ENCODE measurements at regions not wholly inside any gene's neighbourhood (a gene's known extent, or its start where the extent isn't known, plus 50 kb on each side); places are given as distances from the start of the nearest gene placed in this dataset.

DNA sequence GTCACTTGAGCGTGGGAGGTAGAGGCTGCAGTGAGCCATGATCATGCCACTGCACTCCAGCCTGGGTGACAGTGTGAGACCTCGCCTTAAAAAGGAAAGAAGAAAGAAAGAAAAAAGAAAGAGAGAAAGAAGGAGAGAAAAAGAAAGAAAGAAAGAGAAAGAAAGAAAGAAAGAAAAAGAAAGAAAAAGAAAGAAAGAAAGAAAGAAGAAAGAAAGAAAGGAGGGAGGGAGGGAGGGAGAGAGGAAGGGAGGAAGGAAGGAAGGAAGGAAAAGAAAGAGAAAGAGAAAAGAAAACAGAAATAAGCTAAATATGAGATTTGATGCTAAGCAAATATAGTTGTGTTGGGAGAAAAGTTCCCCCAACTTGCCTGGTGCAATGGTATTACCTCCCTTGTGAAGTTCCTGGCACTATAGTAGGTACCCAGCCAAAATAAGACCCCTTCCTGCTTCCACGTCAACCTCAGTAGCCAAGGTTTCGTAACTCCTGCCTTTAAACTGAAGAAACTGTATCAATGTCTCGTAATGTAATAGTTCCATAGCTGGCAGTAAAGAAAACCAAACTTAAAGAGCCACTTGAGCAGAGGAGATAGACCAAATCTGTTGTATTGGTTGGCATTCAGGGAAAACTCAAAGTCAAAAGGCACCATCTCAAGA, 88.1 kb upstream of the HNRNPU start:
- no peak for DNase-seq (ENCODE audit: low read depth in 3 of 3)

DNA sequence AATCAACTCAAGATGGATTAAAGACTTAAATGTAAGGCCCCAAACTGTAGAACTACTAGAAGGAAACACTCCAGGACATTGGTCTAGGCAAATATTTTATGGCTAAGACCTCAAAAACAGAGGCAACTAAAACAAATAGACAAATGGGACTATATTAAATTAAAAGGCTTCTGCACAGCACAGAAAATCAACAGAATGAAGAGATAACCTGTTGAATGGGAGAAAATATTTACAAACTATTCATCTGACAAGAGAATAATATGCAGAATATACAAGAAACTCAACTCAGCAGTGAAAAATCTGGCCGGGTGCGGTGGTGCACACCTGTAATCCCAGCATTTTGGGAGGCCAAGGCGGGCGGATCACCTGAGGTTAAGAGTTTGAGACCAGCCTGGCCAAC, 84.1 kb upstream of the HNRNPU start:
- no peak for DNase-seq (ENCODE audit: low read depth in 3 of 3)

DNA sequence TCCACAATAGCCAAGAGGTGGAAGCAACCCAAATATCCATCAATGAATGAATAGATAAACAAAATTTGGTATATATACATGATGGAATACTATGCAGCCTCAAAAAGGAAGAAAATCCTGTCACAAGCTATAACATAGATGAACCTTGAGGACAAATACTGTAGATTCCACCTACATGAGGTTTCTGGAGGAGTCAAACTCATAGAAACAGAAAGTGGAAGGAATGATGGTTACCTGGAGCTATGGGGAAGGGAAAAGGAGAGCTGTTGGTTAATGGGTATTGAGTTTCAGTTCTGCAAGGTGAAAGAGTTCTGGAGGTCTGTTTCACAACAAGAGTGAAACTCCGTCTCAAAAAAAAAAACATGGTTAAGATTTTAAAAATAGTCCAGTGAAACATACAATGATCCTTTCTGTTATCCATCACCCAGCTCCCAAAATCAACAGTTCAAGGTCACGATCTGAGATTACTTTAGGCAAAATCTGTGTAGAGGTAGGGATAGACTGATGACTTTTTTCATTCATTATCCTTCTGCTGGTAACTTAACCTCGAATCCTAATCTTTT, 80.8 kb upstream of the HNRNPU start:
- DNase-seq (ENCODE audit: low read depth in 3 of 3): no peak

DNA sequence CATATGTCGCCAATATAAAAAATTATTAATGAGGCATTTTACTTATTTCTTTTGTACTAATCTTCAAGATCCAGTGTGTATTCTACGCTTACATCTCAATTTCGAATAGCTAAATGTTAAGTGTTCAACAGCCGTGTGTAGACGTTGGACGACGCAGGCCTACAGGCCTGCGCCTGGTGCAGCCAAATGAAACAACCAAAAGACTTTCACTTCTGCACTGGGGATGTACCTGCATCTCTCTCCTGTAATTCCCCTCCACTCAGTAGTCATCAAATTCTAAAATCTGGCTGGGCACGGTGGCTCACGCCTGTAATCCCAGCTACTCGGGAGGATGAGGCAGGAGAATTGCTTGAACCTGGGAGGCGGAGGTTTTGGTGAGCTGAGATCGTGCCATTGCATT, 76.8 kb upstream of the HNRNPU start:
- no peak for DNase-seq (ENCODE audit: low read depth in 3 of 3)

DNA sequence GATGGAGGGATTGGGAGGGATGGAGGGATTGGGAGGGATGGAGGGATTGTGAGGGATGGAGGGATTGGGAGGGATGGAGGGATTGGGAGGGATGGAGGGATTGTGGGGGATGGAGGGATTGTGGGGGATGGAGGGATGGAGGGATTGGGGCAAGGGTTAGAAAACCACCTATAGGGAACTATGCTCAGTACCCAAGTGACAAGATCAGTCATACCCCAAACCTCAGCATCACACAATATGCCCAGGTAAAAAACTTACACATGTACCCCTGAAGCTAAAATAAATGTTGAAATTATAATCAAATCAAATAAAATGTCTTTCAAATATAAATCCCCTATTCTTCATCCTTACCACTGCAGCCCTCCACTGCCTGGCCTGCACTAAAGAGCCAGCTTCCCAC, 72.8 kb upstream of the HNRNPU start:
- DNase-seq (ENCODE audit: low read depth in 3 of 3): no peak

DNA sequence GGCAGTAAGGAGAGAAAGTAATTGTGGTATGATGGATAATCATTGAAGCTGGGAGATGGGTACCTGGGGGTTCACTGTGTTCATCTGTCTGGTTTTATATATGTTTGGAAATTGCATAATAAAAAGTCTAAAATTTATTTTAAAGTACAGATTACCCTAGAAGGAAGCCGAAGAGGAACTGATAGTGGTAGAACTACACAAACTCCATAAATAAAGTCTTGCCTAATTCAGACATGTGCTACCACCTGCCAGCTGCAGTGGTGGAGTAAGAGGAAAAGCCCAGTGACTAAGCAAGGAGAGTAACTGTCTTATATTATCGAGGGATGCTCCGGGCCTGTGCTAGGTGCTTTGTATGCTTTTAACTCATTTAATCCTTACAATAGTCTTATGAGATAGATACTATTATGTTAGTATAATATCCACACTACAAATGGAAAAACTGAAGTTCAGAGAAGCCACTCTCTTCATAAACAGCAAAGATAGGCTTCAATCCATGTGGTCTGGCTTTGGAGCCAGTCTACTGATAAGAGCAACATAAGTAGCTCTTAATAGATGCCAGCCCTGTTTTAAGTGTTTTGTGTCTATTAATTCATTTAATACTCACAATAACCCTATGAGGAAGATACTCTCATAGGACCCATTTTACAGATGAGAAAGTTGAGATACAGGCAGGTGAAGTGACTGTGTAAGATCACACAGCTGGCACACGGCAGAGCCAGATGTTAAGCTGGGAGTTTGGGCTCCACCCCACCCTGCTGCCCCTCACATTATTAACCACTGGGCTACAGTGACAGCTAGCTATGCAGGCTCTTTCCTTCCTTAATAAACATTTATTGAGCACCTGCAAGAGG, 56.8 kb upstream of the HNRNPU start:
- DNase-seq (ENCODE audit: low read depth in 3 of 3): no peak

DNA sequence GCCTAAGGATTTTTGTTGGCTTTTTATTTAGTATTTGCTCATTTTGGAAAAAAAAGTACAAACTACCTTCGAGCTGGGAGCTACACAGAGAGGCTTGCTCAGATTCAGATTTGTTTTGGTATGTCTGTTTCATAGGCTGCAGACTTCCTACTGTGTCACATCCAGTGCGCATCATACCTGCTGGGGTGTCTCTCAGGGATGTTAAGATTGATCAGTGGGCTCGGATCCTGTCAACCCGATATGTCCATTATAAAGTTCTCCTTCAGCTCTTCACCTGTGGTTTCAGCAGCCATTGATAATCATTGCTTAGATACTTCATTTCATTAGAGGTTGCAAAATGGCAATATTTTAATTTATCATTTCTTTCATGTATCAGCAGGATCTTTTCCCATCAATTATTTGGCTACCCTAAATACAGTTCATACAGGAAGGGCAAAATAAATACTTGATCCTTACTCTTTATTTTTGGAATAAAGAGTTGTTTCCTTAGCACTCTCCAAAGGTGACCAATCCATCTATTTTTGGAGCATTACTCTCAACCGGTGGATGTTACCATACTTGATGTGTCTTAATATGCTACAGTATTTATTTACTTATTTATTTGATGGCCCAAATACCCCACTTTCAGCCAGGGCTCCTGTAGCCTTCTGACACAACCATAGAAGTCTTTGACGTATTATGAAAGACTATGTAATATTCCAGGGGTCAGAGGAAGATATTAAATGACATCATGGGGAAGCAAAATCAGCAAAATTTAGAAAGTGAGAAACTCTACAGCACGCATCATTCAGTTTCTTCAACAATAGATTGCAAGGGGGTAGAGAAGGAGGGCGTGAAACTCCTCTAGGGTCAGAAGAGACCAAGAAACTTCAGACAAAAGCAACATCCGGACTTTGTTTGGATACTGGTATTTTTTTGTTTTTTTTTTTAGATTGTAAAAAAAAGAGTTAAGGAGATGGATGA, 55.3 kb upstream of the HNRNPU start:
- DNase-seq (ENCODE audit: low read depth in 3 of 3): no peak

DNA sequence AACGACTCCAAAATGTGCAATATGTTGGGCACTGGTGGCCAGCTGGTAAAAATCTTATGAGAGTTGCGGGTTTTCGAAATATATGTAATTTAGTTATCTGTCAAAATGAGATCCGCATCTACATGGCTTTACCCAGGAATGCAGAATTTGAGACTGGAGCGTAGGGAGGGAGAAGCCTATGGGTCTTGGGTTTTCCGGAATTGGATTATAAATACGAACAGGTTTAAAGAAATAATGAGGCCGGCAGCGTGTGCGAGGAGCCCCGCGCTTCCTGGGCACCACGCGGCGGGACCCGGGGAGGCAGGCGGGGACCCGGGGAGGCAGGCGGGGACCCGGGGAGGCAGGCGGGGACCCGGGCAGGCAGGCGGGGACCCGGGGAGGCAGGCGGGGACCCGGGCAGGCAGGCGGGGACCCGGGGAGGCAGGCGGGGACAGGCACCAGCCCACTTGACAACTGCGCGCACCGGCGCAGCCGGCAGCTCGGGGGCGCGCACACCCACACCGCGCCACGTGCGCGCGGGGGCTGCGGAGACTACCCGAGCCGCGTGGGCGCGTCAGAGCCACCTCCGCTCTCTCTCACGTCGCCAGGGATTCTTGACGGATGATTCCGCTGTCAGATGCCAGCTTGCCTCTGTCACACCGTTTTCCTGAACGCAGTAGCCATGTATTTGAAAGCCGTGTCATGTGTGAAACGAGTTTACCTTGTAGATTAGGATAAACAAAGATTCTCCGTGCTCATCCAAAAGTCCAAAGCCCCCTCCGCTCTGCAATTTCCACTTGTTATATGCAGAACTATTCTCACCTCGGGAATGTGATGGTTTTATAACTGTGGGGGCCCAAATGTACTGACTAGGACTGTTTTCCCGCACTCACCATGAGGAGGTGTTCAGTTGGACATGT, 54.3 kb upstream of the HNRNPU start:
- DNase-seq (ENCODE audit: low read depth in 3 of 3): peak; percentile 6 to 26 (median 17)

DNA sequence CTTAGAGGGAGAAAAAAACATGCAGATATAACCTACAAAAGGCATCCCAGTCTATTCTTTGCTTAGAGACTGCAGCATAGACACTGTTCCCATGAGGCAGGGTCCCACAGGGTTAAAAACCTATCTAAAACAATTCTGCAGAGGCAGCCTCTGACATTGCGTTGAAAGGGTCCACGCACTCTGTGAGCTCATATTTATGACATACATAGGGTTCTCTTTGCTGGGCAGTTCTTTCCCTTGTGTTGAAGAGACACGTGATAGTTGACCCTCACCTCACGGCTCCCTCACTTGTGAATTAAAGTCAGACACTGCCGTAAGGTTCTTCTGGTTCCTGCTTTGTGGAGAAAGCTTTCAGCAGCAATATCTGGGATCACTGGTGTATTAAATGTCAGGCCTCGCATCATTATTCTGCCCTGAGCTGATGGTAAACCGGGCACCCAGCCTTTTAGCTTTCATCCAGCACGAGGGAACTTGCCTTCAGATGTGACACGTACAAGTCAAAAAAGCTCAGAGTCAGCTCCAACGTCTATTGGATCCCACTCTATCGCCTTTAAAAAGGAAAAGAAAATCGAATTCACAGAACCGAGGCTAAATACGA, 52.8 kb upstream of the HNRNPU start:
- no peak for DNase-seq (ENCODE audit: low read depth in 3 of 3)

DNA sequence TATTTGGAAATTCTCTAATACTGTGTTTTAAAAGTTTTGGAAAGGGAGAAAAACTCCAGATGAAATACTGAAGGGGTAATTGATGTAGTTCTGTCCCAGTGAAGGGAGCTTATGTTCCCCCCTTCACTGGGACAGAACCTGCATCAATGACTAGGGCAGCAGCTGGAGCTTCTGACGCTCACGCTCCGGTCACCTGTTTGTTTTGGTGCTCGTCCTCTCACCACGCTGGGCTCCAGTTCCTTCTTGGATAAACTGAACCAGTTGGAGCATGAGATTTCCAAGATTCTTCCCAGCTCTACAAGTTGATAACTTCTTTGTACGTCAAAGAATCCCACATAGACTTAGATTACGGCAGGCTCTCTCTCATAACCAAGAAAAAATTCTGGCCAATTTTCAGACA, 51.4 kb upstream of the HNRNPU start:
- DNase-seq (ENCODE audit: low read depth in 3 of 3): no peak

DNA sequence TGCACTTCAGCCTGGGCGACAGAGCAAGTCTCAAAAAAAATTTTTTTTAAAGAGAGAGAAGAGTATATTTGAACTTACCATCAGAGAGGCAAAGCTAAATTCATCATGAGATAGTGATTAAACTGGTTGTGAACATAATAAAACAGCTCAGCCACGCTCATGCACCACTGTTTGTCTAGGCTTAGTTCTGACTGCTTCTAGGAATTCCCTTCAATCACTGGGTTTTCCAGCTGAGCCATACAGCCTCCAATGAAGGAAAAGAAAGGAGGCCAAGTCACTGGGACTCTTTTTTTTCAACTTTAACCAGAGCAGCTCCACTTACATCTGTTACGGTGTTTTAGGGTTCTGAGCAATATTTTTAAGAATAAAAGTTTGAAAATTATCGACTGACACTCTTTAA, 50.4 kb upstream of the HNRNPU start:
- DNase-seq (ENCODE audit: low read depth in 3 of 3): no peak

Data from stimulated activated CD4-positive, alpha-beta T cell treated with anti-CD3 and anti-CD28 coated beads, TNF-alpha, amount 100 ng/mL, for 48 hours (primary cell).